ENCODE measurements at regions not wholly inside any gene's neighbourhood (a gene's known extent, or its start where the extent isn't known, plus 50 kb on each side); places are given as distances from the start of the nearest gene placed in this dataset.
"Not testable (repeated sequence)": the region's sequence is repeated elsewhere in the genome, so short reads cannot be mapped to it uniquely, and the experiment has no call there.

GRCh38 chr14:101284711-101285110 lies 276.6 kb upstream of the DIO3 start:
- no peak for DNase-seq (ENCODE audit: low read depth)

GRCh38 chr14:101286271-101287018 lies 274.9 kb upstream of the DIO3 start:
- no peak for DNase-seq (ENCODE audit: low read depth)

- DNase-seq (ENCODE audit: low read depth): no peak
These were observed 272.7 kb upstream of the DIO3 start for GRCh38 chr14:101288436-101289229.

GRCh38 chr14:101289230-101289690 lies 272.0 kb upstream of the DIO3 start:
- no peak for DNase-seq (ENCODE audit: low read depth)

- DNase-seq (ENCODE audit: low read depth): no peak
These were observed 271.4 kb upstream of the DIO3 start for GRCh38 chr14:101289911-101290310.

- no peak for DNase-seq (ENCODE audit: low read depth)
These were observed 270.7 kb upstream of the DIO3 start for GRCh38 chr14:101290611-101291010.

- DNase-seq (ENCODE audit: low read depth): no peak
These were observed 269.9 kb upstream of the DIO3 start for GRCh38 chr14:101291390-101291789.

- no peak for DNase-seq (ENCODE audit: low read depth)
These were observed 268.8 kb upstream of the DIO3 start for GRCh38 chr14:101292448-101292847.

GRCh38 chr14:101293605-101294004 lies 267.7 kb upstream of the DIO3 start:
- no peak for DNase-seq (ENCODE audit: low read depth)

GRCh38 chr14:101294136-101294535 lies 267.2 kb upstream of the DIO3 start:
- DNase-seq (ENCODE audit: low read depth): no peak

GRCh38 chr14:101299781-101300180 lies 261.5 kb upstream of the DIO3 start:
- not testable (repeated sequence) for DNase-seq (ENCODE audit: low read depth)

GRCh38 chr14:101301011-101301410 lies 260.3 kb upstream of the DIO3 start:
- DNase-seq (ENCODE audit: low read depth): no peak

GRCh38 chr14:101307162-101307561 lies 254.1 kb upstream of the DIO3 start:
- DNase-seq (ENCODE audit: low read depth): not testable (repeated sequence)

- not testable (repeated sequence) for DNase-seq (ENCODE audit: low read depth)
These were observed 250.1 kb upstream of the DIO3 start for GRCh38 chr14:101311186-101311585.

GRCh38 chr14:101313268-101313667 lies 248.0 kb upstream of the DIO3 start:
- DNase-seq (ENCODE audit: low read depth): no peak

GRCh38 chr14:101315802-101316296 lies 245.4 kb upstream of the DIO3 start:
- DNase-seq (ENCODE audit: low read depth): no peak

GRCh38 chr14:101318271-101318670 lies 243.0 kb upstream of the DIO3 start:
- no peak for DNase-seq (ENCODE audit: low read depth)

GRCh38 chr14:101320396-101320795 lies 240.9 kb upstream of the DIO3 start:
- no peak for DNase-seq (ENCODE audit: low read depth)

GRCh38 chr14:101322223-101322622 lies 239.1 kb upstream of the DIO3 start:
- no peak for DNase-seq (ENCODE audit: low read depth)

- no peak for DNase-seq (ENCODE audit: low read depth)
These were observed 238.2 kb upstream of the DIO3 start for GRCh38 chr14:101323111-101323510.

GRCh38 chr14:101323614-101324235 lies 237.6 kb upstream of the DIO3 start:
- not testable (repeated sequence) for DNase-seq (ENCODE audit: low read depth)

- DNase-seq (ENCODE audit: low read depth): no peak
These were observed 236.0 kb upstream of the DIO3 start for GRCh38 chr14:101325319-101325718.

All from HS-27A (cell line).